B cell (primary cell): ENCODE measurements at regions not wholly inside any gene's neighbourhood (a gene's known extent, or its start where the extent isn't known, plus 50 kb on each side); places are given as distances from the start of the nearest gene placed in this dataset.

Source experiments
- ATAC-seq: fragments of 200-7000 bp; cut with Tn5 transposase; one replicate; pipeline ENCODE4 v1.10.0; 2021; ENCODE audit warnings: low read depth, mild to moderate bottlenecking, moderate number of reproducible peaks, moderate library complexity
- CTCF ChIA-PET: fragments of 350-600 bp; sonication (Branson Sonifier 250); formaldehyde crosslinking; loops from one replicate; lab custom pipeline; 2021; ENCODE audit warnings: antibody characterized with exemption, inconsistent platforms; lab: Charles Lee
- POLR2A ChIA-PET: fragments of 350-600 bp; sonication (Branson Sonifier 250); formaldehyde crosslinking; loops from one replicate; lab custom pipeline; 2021; ENCODE audit warnings: antibody characterized with exemption; lab: Charles Lee
- DNase-seq: peaks from one replicate; pipeline ENCODE4 v3.0.0; 2013
- H2AFZ ChIP-seq: 2 replicates; pipeline ENCODE4 v1.6.1; 2012; ENCODE audit warnings: mild to moderate bottlenecking, low read depth, low read length; ENCODE audit not compliant: insufficient read depth, poor library complexity, severe bottlenecking
- H3K27ac ChIP-seq, 2 donors: 1 replicate in 1 of 2; 2 replicates in 1 of 2; pipeline ENCODE4 v1.5.1; 2012 to 2013; ENCODE audit warnings: low read length in 2 of 2, mild to moderate bottlenecking in 2 of 2, moderate library complexity in 1 of 2
- H3K27me3 ChIP-seq, 4 experiments: fragments of 200-600 bp in 1 of 4; sonication (generic) in 1 of 4; replicated peaks in 1 of 4; 1 replicate in 2 of 4; 2 replicates in 2 of 4; pipeline versions ENCODE4 v1.6.1 to v1.7.0; 2013 to 2016; ENCODE audit warnings: low read length in 3 of 4, mild to moderate bottlenecking in 2 of 4, mixed read lengths in 1 of 4, moderate library complexity in 1 of 4; ENCODE audit not compliant: insufficient read depth in 4 of 4, control insufficient read depth in 3 of 4; ENCODE audit errors: control extremely low read depth in 1 of 4
- H3K36me3 ChIP-seq, 2 experiments: replicated peaks in 1 of 2; 1 replicate in 1 of 2; 2 replicates in 1 of 2; pipeline versions ENCODE4 v1.6.1 to v1.7.1; 2013; ENCODE audit warnings: low read length in 1 of 2; ENCODE audit not compliant: insufficient read depth in 2 of 2, control insufficient read depth in 1 of 2; ENCODE audit errors: control extremely low read depth in 1 of 2, extremely low read depth in 1 of 2
- H3K4me1 ChIP-seq, 2 donors: fragments of 200-600 bp in 1 of 2; sonication (generic) in 1 of 2; 1 replicate in 1 of 2; 2 replicates in 1 of 2; pipeline versions ENCODE4 v1.5.1 to v1.6.1; 2013 to 2017; ENCODE audit warnings: low read length in 2 of 2; ENCODE audit not compliant: control insufficient read depth in 2 of 2, insufficient read depth in 2 of 2
- H3K4me2 ChIP-seq: replicated peaks from 2 replicates; pipeline ENCODE3; 2012; ENCODE audit warnings: mild to moderate bottlenecking, low read depth, low read length; ENCODE audit not compliant: poor library complexity, severe bottlenecking
- H3K4me3 ChIP-seq, 5 experiments: fragments of 200-600 bp in 1 of 5; sonication (generic) in 1 of 5; 1 replicate in 3 of 5; 2 replicates in 2 of 5; pipeline versions ENCODE4 v1.5.1 to v1.7.0; 2011 to 2016; ENCODE audit warnings: low read length in 4 of 5, mild to moderate bottlenecking in 4 of 5, low read depth in 2 of 5, control low read depth in 1 of 5, moderate library complexity in 1 of 5; ENCODE audit not compliant: insufficient read depth in 1 of 5; ENCODE audit errors: control extremely low read depth in 1 of 5, extremely low read depth in 1 of 5
- H3K79me2 ChIP-seq: fragments of 200-600 bp; sonication (generic); one replicate; pipeline ENCODE4 v1.6.0; 2016; ENCODE audit warnings: low read length; ENCODE audit not compliant: control insufficient read depth, insufficient read depth
- H3K9ac ChIP-seq: fragments of 200-600 bp; sonication (generic); 2 replicates; pipeline ENCODE4 v1.6.1; 2017; ENCODE audit warnings: mild to moderate bottlenecking, low read length, moderate library complexity
- H3K9me3 ChIP-seq, 3 donors: one replicate each; pipeline versions ENCODE4 v1.6.1 to v1.7.1; 2013; ENCODE audit warnings: low read length in 2 of 3; ENCODE audit not compliant: control insufficient read depth in 2 of 3, insufficient read depth in 1 of 3; ENCODE audit errors: control extremely low read depth in 1 of 3
- H4K20me1 ChIP-seq: 2 replicates; pipeline ENCODE4 v1.6.0; 2012; ENCODE audit warnings: mild to moderate bottlenecking, low read length; ENCODE audit not compliant: insufficient read depth, control insufficient read depth, poor library complexity, severe bottlenecking
- H3K27ac Mint-ChIP-seq: one replicate; pipeline ENCODE4 v1.8.0; 2021; ENCODE audit warnings: mixed read lengths
- H3K27me3 Mint-ChIP-seq: one replicate; pipeline ENCODE4 v1.8.0; 2021; ENCODE audit warnings: mixed read lengths
- H3K4me1 Mint-ChIP-seq: one replicate; pipeline ENCODE4 v1.8.0; 2021; ENCODE audit warnings: mixed read lengths
- H3K4me3 Mint-ChIP-seq: one replicate; pipeline ENCODE4 v1.8.0; 2021; ENCODE audit warnings: mixed read lengths
- H3K9me3 Mint-ChIP-seq: one replicate; pipeline ENCODE4 v1.8.0; 2022; ENCODE audit warnings: mixed read lengths; ENCODE audit not compliant: insufficient read depth
- EZH2 ChIP-seq: IDR thresholded peaks from 2 replicates; pipeline ENCODE4 v1.6.1; 2012; ENCODE audit warnings: borderline replicate concordance, low read depth, mild to moderate bottlenecking, moderate library complexity, low read length; ENCODE audit not compliant: insufficient read depth, poor library complexity, severe bottlenecking
- WGBS: methylation state at CpG from one replicate; pipeline ENCODE4 v1.1.5; 2013; ENCODE audit warnings: missing lambda C conversion rate; ENCODE audit not compliant: insufficient coverage; 5-methylcytosine and 5-hydroxymethylcytosine counted together
- intact Hi-C: fragments of 100-400 bp; cut with micrococcal nuclease; formaldehyde crosslinking; loops from one replicate; pipeline ENCODE4 v1.10.0; 2022
- TF ChIP-seq, protein P1 (sequence below): fragments of 200-600 bp; IDR thresholded peaks from one replicate; pipeline ENCODE4 v1.8.0; 2022; ENCODE audit warnings: antibody characterized with exemption, mild to moderate bottlenecking

DNA sequence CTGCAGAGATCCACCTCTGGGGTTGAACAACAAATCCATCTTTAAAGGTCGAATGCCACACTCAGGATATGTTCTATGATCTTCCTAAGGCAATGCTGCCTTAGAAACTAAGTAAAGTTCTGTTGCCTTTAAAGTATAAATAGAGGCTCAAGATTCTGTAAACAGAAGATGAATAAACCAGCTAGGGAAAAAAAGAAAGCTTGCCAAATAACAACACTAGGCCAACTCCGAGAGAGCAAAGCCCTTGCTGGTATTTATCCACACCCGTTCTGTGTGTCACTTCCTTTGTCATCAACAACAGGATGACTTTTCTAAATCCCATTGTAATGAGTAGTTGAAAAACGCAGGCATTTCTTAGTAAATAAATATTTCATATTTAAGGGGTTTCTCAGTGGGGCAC, 330.0 kb upstream of the GLI3 start:
- ChIA-PET CTCF (no interaction called here), POLR2A (no interaction called here)
- H3K79me2 ChIP-seq = no peaks in the 10 kb centered on the region
- no peaks in the 10 kb centered on the region for H3K9me3 ChIP-seq
- no peaks in the 10 kb centered on the region for H3K4me1 ChIP-seq
- H3K4me3 ChIP-seq = no peak overlapping the region
- Mint-ChIP-seq H3K27me3 (no peaks in the 10 kb centered on the region), H3K4me3 (no peak overlapping the region), H3K4me1 (no peaks in the 10 kb centered on the region), H3K9me3 (peaks cover 8% of the 10 kb centered on the region), H3K27ac (no peak overlapping the region)
- TF ChIP-seq, protein P1, sequence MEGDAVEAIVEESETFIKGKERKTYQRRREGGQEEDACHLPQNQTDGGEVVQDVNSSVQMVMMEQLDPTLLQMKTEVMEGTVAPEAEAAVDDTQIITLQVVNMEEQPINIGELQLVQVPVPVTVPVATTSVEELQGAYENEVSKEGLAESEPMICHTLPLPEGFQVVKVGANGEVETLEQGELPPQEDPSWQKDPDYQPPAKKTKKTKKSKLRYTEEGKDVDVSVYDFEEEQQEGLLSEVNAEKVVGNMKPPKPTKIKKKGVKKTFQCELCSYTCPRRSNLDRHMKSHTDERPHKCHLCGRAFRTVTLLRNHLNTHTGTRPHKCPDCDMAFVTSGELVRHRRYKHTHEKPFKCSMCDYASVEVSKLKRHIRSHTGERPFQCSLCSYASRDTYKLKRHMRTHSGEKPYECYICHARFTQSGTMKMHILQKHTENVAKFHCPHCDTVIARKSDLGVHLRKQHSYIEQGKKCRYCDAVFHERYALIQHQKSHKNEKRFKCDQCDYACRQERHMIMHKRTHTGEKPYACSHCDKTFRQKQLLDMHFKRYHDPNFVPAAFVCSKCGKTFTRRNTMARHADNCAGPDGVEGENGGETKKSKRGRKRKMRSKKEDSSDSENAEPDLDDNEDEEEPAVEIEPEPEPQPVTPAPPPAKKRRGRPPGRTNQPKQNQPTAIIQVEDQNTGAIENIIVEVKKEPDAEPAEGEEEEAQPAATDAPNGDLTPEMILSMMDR = no peak
- TF ChIP-seq EZH2 = no peak
- H3K27me3 ChIP-seq = no peaks in the 10 kb centered on the region
- no peaks in the 10 kb centered on the region for H4K20me1 ChIP-seq
- WGBS = no CpG with 5 or more reads among the region's 4 CpGs
- intact Hi-C loops = no loop called here
- no peaks in the 10 kb centered on the region for H3K36me3 ChIP-seq
- no peak overlapping the region for H3K9ac ChIP-seq
- no peak for DNase-seq
- no peak overlapping the region for H2AFZ ChIP-seq
- no peak overlapping the region for H3K4me2 ChIP-seq
- no peak for ATAC-seq
- no peak overlapping the region for H3K27ac ChIP-seq

DNA sequence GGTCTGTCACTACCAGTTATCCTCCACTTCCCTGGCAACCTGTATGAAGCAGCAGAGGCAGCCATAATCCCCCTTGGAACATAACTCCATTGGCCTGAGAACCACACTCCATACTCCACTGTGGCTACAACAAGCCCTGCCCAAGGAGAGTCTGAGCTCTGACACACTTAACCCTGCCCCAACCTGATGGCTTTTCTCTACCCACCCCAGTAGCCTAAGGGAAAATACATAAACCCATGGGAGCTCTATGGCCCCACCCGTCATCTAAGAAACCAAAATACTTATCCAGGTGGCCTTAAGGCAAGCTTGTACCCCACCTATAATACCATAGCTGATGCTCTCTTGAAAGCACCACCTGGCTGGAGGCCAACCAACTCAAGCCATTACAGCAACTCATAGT, 324.8 kb upstream of the GLI3 start:
- TF ChIP-seq, protein P1 = no peak
- TF ChIP-seq EZH2 = no peak
- intact Hi-C loops = no loop called here
- H3K27ac ChIP-seq = no peak overlapping the region
- POLR2A ChIA-PET = no interaction called here
- H4K20me1 ChIP-seq = no peaks in the 10 kb centered on the region
- no peak overlapping the region for H3K4me3 Mint-ChIP-seq
- peaks cover 12% of the 10 kb centered on the region for H3K9me3 Mint-ChIP-seq
- H3K4me3 ChIP-seq = no peak overlapping the region
- H3K4me1 Mint-ChIP-seq = no peaks in the 10 kb centered on the region
- no peak overlapping the region for H2AFZ ChIP-seq
- ATAC-seq = no peak
- no peaks in the 10 kb centered on the region for H3K4me1 ChIP-seq
- H3K27ac Mint-ChIP-seq = no peak overlapping the region
- no peaks in the 10 kb centered on the region for H3K27me3 Mint-ChIP-seq
- no peaks in the 10 kb centered on the region for H3K36me3 ChIP-seq
- H3K4me2 ChIP-seq = no peak overlapping the region
- CTCF ChIA-PET = no interaction called here
- H3K27me3 ChIP-seq = no peaks in the 10 kb centered on the region
- 78% methylated on average over 1 of the region's 1 CpG for WGBS
- DNase-seq = no peak
- no peaks in the 10 kb centered on the region for H3K79me2 ChIP-seq
- H3K9me3 ChIP-seq = no peaks in the 10 kb centered on the region
- H3K9ac ChIP-seq = no peak overlapping the region
